Mucosa of descending colon (tissue), 3 donors: ENCODE measurements at regions not wholly inside any gene's neighbourhood (a gene's known extent, or its start where the extent isn't known, plus 50 kb on each side); places are given as distances from the start of the nearest gene placed in this dataset.

ENCODE experiments used
- ATAC-seq: fragments of 200-7000 bp; cut with Tn5 transposase; one replicate; pipeline ENCODE4 v1.9.1; 2020; ENCODE audit warnings: mild to moderate bottlenecking, moderate library complexity
- DNase-seq, 3 donors: peaks; one replicate each; pipeline ENCODE4 v3.0.0-alpha.2; 2020
- H3K36me3 ChIP-seq: fragments of 200-600 bp; one replicate; pipeline ENCODE4 v1.8.0; 2021; ENCODE audit warnings: low read depth, mild to moderate bottlenecking
- H3K4me1 ChIP-seq: fragments of 200-600 bp; one replicate; pipeline ENCODE4 v1.8.0; 2021; ENCODE audit warnings: low read depth, mild to moderate bottlenecking
- H3K4me3 ChIP-seq: fragments of 200-600 bp; one replicate; pipeline ENCODE4 v1.8.0; 2021; ENCODE audit warnings: mild to moderate bottlenecking
- H3K9me3 ChIP-seq: fragments of 200-600 bp; one replicate; pipeline ENCODE4 v1.8.0; 2021; ENCODE audit warnings: mild to moderate bottlenecking
- intact Hi-C, 2 donors: fragments of 100-400 bp; cut with DNase I in 1 of 2; cut with micrococcal nuclease in 1 of 2; formaldehyde crosslinking; loops; one replicate each; pipeline versions ENCODE4 v1.11.0 to v1.11.1; 2022; cut with DNase I, micrococcal nuclease
- TF ChIP-seq, protein P1 (sequence below): fragments of 200-600 bp; IDR thresholded peaks from one replicate; pipeline ENCODE4 v1.8.0; 2022; ENCODE audit warnings: antibody characterized with exemption, mild to moderate bottlenecking
- donor health status: DM: no; HTN: no; CAD: no; lungs with moderate emphysema.
- donor health status: DM: no; HTN: no; CAD: no.
- donor health status: DM: no; HTN: yes; CAD: no.

- no peak for DNase-seq
- no peak for ATAC-seq
- intact Hi-C loops, result no loop called here
- TF ChIP-seq, protein P1, sequence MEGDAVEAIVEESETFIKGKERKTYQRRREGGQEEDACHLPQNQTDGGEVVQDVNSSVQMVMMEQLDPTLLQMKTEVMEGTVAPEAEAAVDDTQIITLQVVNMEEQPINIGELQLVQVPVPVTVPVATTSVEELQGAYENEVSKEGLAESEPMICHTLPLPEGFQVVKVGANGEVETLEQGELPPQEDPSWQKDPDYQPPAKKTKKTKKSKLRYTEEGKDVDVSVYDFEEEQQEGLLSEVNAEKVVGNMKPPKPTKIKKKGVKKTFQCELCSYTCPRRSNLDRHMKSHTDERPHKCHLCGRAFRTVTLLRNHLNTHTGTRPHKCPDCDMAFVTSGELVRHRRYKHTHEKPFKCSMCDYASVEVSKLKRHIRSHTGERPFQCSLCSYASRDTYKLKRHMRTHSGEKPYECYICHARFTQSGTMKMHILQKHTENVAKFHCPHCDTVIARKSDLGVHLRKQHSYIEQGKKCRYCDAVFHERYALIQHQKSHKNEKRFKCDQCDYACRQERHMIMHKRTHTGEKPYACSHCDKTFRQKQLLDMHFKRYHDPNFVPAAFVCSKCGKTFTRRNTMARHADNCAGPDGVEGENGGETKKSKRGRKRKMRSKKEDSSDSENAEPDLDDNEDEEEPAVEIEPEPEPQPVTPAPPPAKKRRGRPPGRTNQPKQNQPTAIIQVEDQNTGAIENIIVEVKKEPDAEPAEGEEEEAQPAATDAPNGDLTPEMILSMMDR, result no peak
- H3K4me1 ChIP-seq, result no peaks in the 10 kb centered on the region
- H3K9me3 ChIP-seq, result no peaks in the 10 kb centered on the region
- no peaks in the 10 kb centered on the region for H3K36me3 ChIP-seq
- H3K4me3 ChIP-seq, result no peak overlapping the region
Observed at GRCh38 chr3:34584971-34585370, 786.5 kb downstream of the PDCD6IP start.

DNA sequence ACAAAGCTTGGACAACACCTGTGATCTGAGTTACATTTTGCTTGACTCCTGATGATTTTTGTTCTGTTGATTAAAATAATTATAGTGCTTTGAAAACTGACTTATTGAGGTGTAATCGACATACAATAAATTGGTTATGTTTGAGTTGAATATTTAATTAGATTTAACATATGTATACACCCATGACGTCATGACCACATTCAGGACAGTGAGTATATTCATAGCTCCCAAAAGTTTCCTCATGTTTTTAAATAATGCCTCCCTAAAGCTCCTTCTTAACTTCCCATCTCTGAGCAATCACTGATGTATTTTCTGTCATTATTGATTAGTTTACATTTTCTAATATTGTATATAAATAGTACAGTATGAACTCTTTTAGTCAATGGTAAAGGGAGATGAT lies 801.2 kb downstream of the PDCD6IP start:
- TF ChIP-seq, protein P1, result no peak
- Histone ChIP-seq H3K9me3 (no peaks in the 10 kb centered on the region), H3K4me1 (no peaks in the 10 kb centered on the region), H3K36me3 (no peaks in the 10 kb centered on the region), H3K4me3 (no peak overlapping the region)
- intact Hi-C loops, result no loop called here
- DNase-seq, result no peak
- ATAC-seq, result no peak

DNA sequence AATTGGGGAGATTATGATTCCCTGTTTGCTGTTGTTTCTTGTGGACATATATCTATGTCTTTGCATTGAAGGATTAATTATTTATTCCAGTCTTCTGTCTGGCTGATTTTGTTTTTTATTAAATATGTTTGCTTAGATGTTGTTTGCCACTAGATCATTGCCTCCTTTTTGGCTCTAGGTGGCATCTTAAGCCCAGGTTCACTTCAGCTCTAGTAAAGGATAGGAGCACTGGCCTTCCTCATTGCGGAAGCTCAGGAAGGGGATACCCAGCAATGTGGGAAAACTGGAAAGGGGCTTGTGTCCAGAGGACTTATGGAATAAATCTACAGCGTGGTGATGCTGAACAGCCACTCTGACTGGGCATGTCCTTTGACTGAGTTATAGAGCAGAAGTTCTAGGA lies 821.6 kb downstream of the PDCD6IP start:
- Histone ChIP-seq H3K9me3 (peaks cover 3% of the 10 kb centered on the region), H3K36me3 (no peaks in the 10 kb centered on the region), H3K4me1 (no peaks in the 10 kb centered on the region), H3K4me3 (no peak overlapping the region)
- ATAC-seq (no peak), DNase-seq (no peak)
- intact Hi-C loops, result no loop called here
- TF ChIP-seq, protein P1, result no peak

DNA sequence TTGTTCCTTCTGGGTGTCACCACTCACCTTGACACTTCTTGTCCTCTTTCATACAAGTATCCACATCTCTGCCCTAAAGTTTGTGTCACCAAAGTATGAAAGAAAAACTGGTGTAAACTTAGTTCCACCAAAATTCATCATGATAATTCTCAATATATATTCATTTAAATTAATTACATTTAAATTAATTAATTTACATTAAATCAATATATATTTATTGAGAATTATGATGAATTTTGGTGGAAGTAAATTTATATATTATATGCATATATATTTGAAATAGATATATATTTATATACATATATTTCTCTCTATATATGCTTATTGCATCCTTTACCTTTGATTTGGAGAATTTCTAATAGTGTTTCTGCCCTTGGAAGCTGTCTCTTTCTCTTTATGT lies 828.3 kb downstream of the PDCD6IP start:
- no peaks in the 10 kb centered on the region for H3K4me1 ChIP-seq
- no peak for ATAC-seq
- TF ChIP-seq, protein P1, result no peak
- intact Hi-C loops, result no loop called here
- H3K36me3 ChIP-seq, result no peaks in the 10 kb centered on the region
- H3K9me3 ChIP-seq, result no peaks in the 10 kb centered on the region
- H3K4me3 ChIP-seq, result no peak overlapping the region
- no peak for DNase-seq

- H3K4me3 ChIP-seq, result no peak overlapping the region
- ATAC-seq (no peak), DNase-seq (no peak)
- H3K4me1 ChIP-seq, result no peaks in the 10 kb centered on the region
- TF ChIP-seq, protein P1, result no peak
- no peaks in the 10 kb centered on the region for H3K36me3 ChIP-seq
- no peaks in the 10 kb centered on the region for H3K9me3 ChIP-seq
- intact Hi-C loops, result no loop called here
Observed at GRCh38 chr3:34634939-34635338, 836.5 kb downstream of the PDCD6IP start.

DNA sequence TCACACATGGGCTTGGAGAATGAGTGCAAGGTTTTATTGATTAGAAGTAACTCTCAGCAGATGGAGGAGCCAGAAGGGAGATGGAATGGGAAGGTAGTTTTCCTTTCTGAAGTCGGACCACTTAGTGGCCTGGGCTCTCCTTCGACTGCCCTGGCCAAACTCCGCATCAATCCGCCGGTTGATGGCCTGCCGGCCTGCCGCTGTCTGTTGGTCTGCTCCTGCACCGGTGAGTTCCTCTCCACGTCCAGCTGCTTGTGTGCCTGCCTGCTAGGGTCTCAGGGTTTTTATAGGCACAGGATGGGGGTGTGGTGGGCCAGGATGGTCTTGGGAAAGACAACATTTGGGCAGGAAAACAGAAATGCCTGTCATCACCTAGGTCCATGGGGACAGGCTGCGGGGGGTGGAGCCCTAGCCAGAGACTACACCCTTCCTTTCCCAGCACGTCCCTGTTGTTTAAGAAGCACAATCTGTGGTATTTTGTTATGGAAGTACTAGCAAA lies 837.0 kb downstream of the PDCD6IP start:
- no peak for ATAC-seq
- DNase-seq, result no peak
- H3K4me1 ChIP-seq, result no peaks in the 10 kb centered on the region
- TF ChIP-seq, protein P1, result no peak
- no peak overlapping the region for H3K4me3 ChIP-seq
- H3K36me3 ChIP-seq, result no peaks in the 10 kb centered on the region
- H3K9me3 ChIP-seq, result no peaks in the 10 kb centered on the region
- intact Hi-C loops, result no loop called here
